ENCODE measurements at regions not wholly inside any gene's neighbourhood (a gene's known extent, or its start where the extent isn't known, plus 50 kb on each side); places are given as distances from the start of the nearest gene placed in this dataset.

- Mint-ChIP-seq H3K27me3 (ENCODE audit: insufficient read depth, low read depth, poor library complexity) (peaks cover 4% of the 10 kb centered on the region), H3K9me3 (no peaks in the 10 kb centered on the region; the same call in 2 of the 3 replicates), H3K36me3 (ENCODE audit: low read depth) (no peaks in the 10 kb centered on the region), H3K27ac (peak overlapping the region; percentile 44; the same call in 1 of the 2 replicates), H3K4me3 (no peak overlapping the region), H3K4me1 (peaks cover 43% of the 10 kb centered on the region)
- DNase-seq (ENCODE audit: low spot score) = peak; percentile 30
- H3K27ac ChIP-seq (ENCODE audit: low read depth) = peak overlapping the region; percentile 24; the same call in 1 of the 2 replicates
- no peak overlapping the region for H3K4me3 ChIP-seq
- ATAC-seq = no peak
- H3K4me2 ChIP-seq = peak overlapping the region; percentile 50
- H3K4me1 ChIP-seq (ENCODE audit: insufficient read depth) = peaks cover 46% of the 10 kb centered on the region
- H3K27me3 ChIP-seq (ENCODE audit: insufficient read depth) = no peaks in the 10 kb centered on the region
- no peaks in the 10 kb centered on the region for H3K79me2 ChIP-seq (replicated peaks; ENCODE audit: insufficient read depth)
- TF ChIP-seq REST (IDR thresholded peaks at IDR 0.05; ENCODE audit: unreplicated experiment) = no peak
- TF ChIP-seq ZNF462 (CRISPR knock-in tag; IDR thresholded peaks at IDR 0.05) = no peak
- TF ChIP-seq NANOG (IDR thresholded peaks at IDR 0.05; ENCODE audit: borderline replicate concordance) = no peak
- TF ChIP-seq EZH2 (IDR thresholded peaks at IDR 0.05; ENCODE audit: low read depth, unreplicated experiment) = no peak
- TF ChIP-seq CREB1 (CRISPR knock-in tag; IDR thresholded peaks at IDR 0.05; ENCODE audit: low read depth) = no peak
- TF ChIP-seq CTCF (conservative IDR thresholded peaks at IDR 0.05; ENCODE audit: low read depth in 2 of 2) = no peak
- TF ChIP-seq POLR2AphosphoS5 (IDR thresholded peaks at IDR 0.05; ENCODE audit: low read depth) = no peak
- TF ChIP-seq STAT1 (IDR thresholded peaks at IDR 0.05; ENCODE audit: unreplicated experiment) = no peak
- TF ChIP-seq EZH2phosphoT487 (IDR thresholded peaks at IDR 0.05; ENCODE audit: unreplicated experiment) = no peak
- TF ChIP-seq ETS1 (IDR thresholded peaks at IDR 0.05) = no peak
- TF ChIP-seq ZNF331 (CRISPR knock-in tag; IDR thresholded peaks at IDR 0.05; ENCODE audit: low read depth) = no peak
- no peak for TF ChIP-seq ZNF114 (CRISPR knock-in tag; IDR thresholded peaks at IDR 0.05)
- TF ChIP-seq JUNB (IDR thresholded peaks at IDR 0.05; ENCODE audit: unreplicated experiment) = no peak
- no peaks in the 10 kb centered on the region for H3K36me3 ChIP-seq (ENCODE audit: insufficient read depth)
- H2AFZ ChIP-seq = no peak overlapping the region
- H4K20me1 ChIP-seq (replicated peaks; ENCODE audit: insufficient read depth) = no peaks in the 10 kb centered on the region
- no peaks in the 10 kb centered on the region for H3F3A ChIP-seq (replicated peaks; ENCODE audit: low read depth)
- no peaks in the 10 kb centered on the region for H3K9me2 ChIP-seq (ENCODE audit: insufficient read depth)
Measured at GRCh38 chr6:101085327-101085726, 204.2 kb upstream of the ASCC3 start.
